Suprapubic skin (tissue), 4 donors: ENCODE measurements at regions not wholly inside any gene's neighbourhood (a gene's known extent, or its start where the extent isn't known, plus 50 kb on each side); places are given as distances from the start of the nearest gene placed in this dataset.

Source experiments
- CTCF ChIP-seq, 2 donors: fragments of 200-600 bp in 1 of 2; fragments of 450-650 bp in 1 of 2; sonication (generic) in 1 of 2; IDR thresholded peaks; one replicate each; pipeline ENCODE4 v1.5.1; 2016 to 2019; ENCODE audit warnings: antibody characterized with exemption in 2 of 2, mild to moderate bottlenecking in 1 of 2, moderate library complexity in 1 of 2
- EP300 ChIP-seq: sonication (generic); formaldehyde crosslinking; IDR thresholded peaks from one replicate; pipeline ENCODE4 v1.6.1; 2017; ENCODE audit warnings: antibody characterized with exemption
- POLR2A ChIP-seq, 2 donors: fragments of 450-650 bp; IDR thresholded peaks; one replicate each; pipeline ENCODE4 v1.6.1; 2017; ENCODE audit warnings: antibody characterized with exemption in 2 of 2, mild to moderate bottlenecking in 2 of 2, moderate library complexity in 2 of 2
- POLR2AphosphoS5 ChIP-seq, 3 donors: sonication (generic); formaldehyde crosslinking; IDR thresholded peaks; one replicate each; pipeline ENCODE4 v1.6.1; 2017; ENCODE audit warnings: antibody characterized with exemption in 3 of 3

DNA sequence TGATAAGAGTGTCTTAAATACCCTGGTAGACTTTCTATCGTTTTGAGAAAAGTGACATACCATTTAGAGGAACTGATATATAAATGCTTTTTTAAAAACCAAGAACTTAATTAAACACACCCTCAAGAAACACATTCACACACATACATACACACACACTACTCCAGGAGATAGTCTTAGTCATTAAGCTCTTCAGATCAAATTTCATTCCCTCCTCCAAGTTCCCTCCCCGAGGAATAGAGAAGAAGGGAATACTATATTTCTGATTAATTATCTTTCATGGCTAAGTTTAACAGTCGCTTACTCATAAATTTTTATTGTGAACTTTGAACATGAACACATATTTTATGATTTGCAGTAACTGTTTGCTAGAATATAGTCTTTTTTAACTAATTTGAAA is 1109.5 kb downstream of the SLITRK1 start:
- TF ChIP-seq CTCF (IDR thresholded peaks at IDR 0.05) (no peak), POLR2A (IDR thresholded peaks at IDR 0.05) (no peak), EP300 (no peak), POLR2AphosphoS5 (IDR thresholded peaks at IDR 0.05) (no peak)
